NCI-H2196 (cell line): ENCODE measurements at regions not wholly inside any gene's neighbourhood (a gene's known extent, or its start where the extent isn't known, plus 50 kb on each side); places are given as distances from the start of the nearest gene placed in this dataset.

ENCODE experiments used
- DNase-seq: peaks from one replicate; lab custom pipeline; 2025; ENCODE audit not compliant: unreplicated experiment; lab: John Stamatoyannopoulos, UW

- no peak for DNase-seq
Measured at GRCh38 chr1:115426231-115426771, 88.3 kb upstream of the NGF start.

- DNase-seq = no peak
Measured at GRCh38 chr1:115425442-115425841, 87.4 kb upstream of the NGF start.

- no peak for DNase-seq
Measured at GRCh38 chr1:115423776-115424175, 85.7 kb upstream of the NGF start.

- no peak for DNase-seq
Measured at GRCh38 chr1:115419571-115419970, 81.5 kb upstream of the NGF start.

- no peak for DNase-seq
Measured at GRCh38 chr1:115413621-115414020, 75.6 kb upstream of the NGF start.

- DNase-seq = no peak
Measured at GRCh38 chr1:115413208-115413607, 75.2 kb upstream of the NGF start.

- DNase-seq = no peak
Measured at GRCh38 chr1:115412733-115413132, 74.7 kb upstream of the NGF start.

GRCh38 chr1:115412286-115412685 lies 74.2 kb upstream of the NGF start:
- no peak for DNase-seq

- DNase-seq = no peak
Measured at GRCh38 chr1:115411371-115412063, 73.5 kb upstream of the NGF start.

GRCh38 chr1:115409094-115410015 lies 71.3 kb upstream of the NGF start:
- no peak for DNase-seq

GRCh38 chr1:115408533-115408932 lies 70.5 kb upstream of the NGF start:
- DNase-seq = no peak

- DNase-seq = no peak
Measured at GRCh38 chr1:115404911-115405310, 66.9 kb upstream of the NGF start.

GRCh38 chr1:115402753-115403184 lies 64.7 kb upstream of the NGF start:
- DNase-seq = no peak

- DNase-seq = no peak
Measured at GRCh38 chr1:115401676-115402075, 63.6 kb upstream of the NGF start.

GRCh38 chr1:115400891-115401290 lies 62.8 kb upstream of the NGF start:
- DNase-seq = no peak

GRCh38 chr1:115400426-115400825 lies 62.4 kb upstream of the NGF start:
- DNase-seq = no peak

- no peak for DNase-seq
Measured at GRCh38 chr1:115398745-115399144, 60.7 kb upstream of the NGF start.
